GM21423 (cell line): ENCODE measurements at regions not wholly inside any gene's neighbourhood (a gene's known extent, or its start where the extent isn't known, plus 50 kb on each side); places are given as distances from the start of the nearest gene placed in this dataset.

ENCODE experiments used
- ATAC-seq: cut with Tn5 transposase; IDR thresholded peaks from one replicate; pipeline ENCODE4 v1.9.1; 2021; ENCODE audit warnings: mild to moderate bottlenecking, moderate library complexity; ENCODE audit not compliant: unreplicated experiment

GRCh38 chr2:200052627-200053026 is 97.2 kb downstream of the MAIP1 start:
- ATAC-seq = no peak

- no peak for ATAC-seq
These were observed 99.5 kb downstream of the MAIP1 start for GRCh38 chr2:200054681-200055468.

- no peak for ATAC-seq
These were observed 100.7 kb downstream of the MAIP1 start for GRCh38 chr2:200056105-200056504.

- ATAC-seq = no peak
These were observed 107.8 kb downstream of the MAIP1 start for GRCh38 chr2:200063155-200063554.

- no peak for ATAC-seq
These were observed 109.5 kb downstream of the MAIP1 start for GRCh38 chr2:200064879-200065278.

GRCh38 chr2:200065477-200065876 is 110.1 kb downstream of the MAIP1 start:
- ATAC-seq = no peak

GRCh38 chr2:200066417-200066816 is 111.0 kb downstream of the MAIP1 start:
- no peak for ATAC-seq

GRCh38 chr2:200068642-200069041 is 113.3 kb downstream of the MAIP1 start:
- no peak for ATAC-seq

- no peak for ATAC-seq
These were observed 121.8 kb downstream of the MAIP1 start for GRCh38 chr2:200077210-200077650.

GRCh38 chr2:200077838-200078237 is 122.5 kb downstream of the MAIP1 start:
- ATAC-seq = no peak

- ATAC-seq = no peak
These were observed 124.0 kb downstream of the MAIP1 start for GRCh38 chr2:200079356-200079755.

GRCh38 chr2:200081236-200081635 is 125.9 kb downstream of the MAIP1 start:
- no peak for ATAC-seq

- ATAC-seq = no peak
These were observed 126.4 kb downstream of the MAIP1 start for GRCh38 chr2:200081811-200082210.

GRCh38 chr2:200084036-200084435 is 128.7 kb downstream of the MAIP1 start:
- ATAC-seq = no peak

GRCh38 chr2:200086911-200087310 is 131.5 kb downstream of the MAIP1 start:
- no peak for ATAC-seq

- no peak for ATAC-seq
These were observed 132.1 kb downstream of the MAIP1 start for GRCh38 chr2:200087451-200087850.

- ATAC-seq = no peak
These were observed 133.8 kb downstream of the MAIP1 start for GRCh38 chr2:200089040-200089755.

GRCh38 chr2:200089756-200090109 is 134.4 kb downstream of the MAIP1 start:
- no peak for ATAC-seq

GRCh38 chr2:200090683-200091082 is 135.3 kb downstream of the MAIP1 start:
- no peak for ATAC-seq

- ATAC-seq = no peak
These were observed 135.7 kb downstream of the MAIP1 start for GRCh38 chr2:200091126-200091525.

- no peak for ATAC-seq
These were observed 136.9 kb downstream of the MAIP1 start for GRCh38 chr2:200092235-200092634.

- no peak for ATAC-seq
These were observed 140.1 kb downstream of the MAIP1 start for GRCh38 chr2:200095436-200095835.
